HCT116 (cell line): ENCODE measurements at regions not wholly inside any gene's neighbourhood (a gene's known extent, or its start where the extent isn't known, plus 50 kb on each side); places are given as distances from the start of the nearest gene placed in this dataset.

Experiments
- ATAC-seq: fragments of 200-7000 bp; cut with Tn5 transposase; 2 replicates; pipeline ENCODE4 v1.9.1; 2020; ENCODE audit warnings: mild to moderate bottlenecking, moderate library complexity
- BruUV-seq: library from RNA; stranded (reverse); fragments of 400-500 nt; replicated peaks from 2 replicates; lab custom pipeline; 2021; lab: Mats Ljungman, UMichigan
- CTCF ChIA-PET: fragments of 300-600 bp; sonication (Branson Sonifier 250); formaldehyde crosslinking; loops from one replicate; lab custom pipeline; 2021; ENCODE audit warnings: antibody characterized with exemption; lab: Charles Lee
- POLR2A ChIA-PET: fragments of 300-600, 350-600 bp; sonication (Branson Sonifier 250); formaldehyde crosslinking; loops from one replicate; lab custom pipeline; 2021; ENCODE audit warnings: antibody characterized with exemption; lab: Charles Lee
- RAD21 ChIA-PET, 2 experiments: fragments of 300-600 bp; sonication (Branson Sonifier 250); formaldehyde crosslinking; loops; one replicate each; lab custom pipeline; 2023; ENCODE audit warnings: low total read pairs in 2 of 2; ENCODE audit not compliant: uncharacterized antibody in 2 of 2, unreplicated experiment in 2 of 2, low non-redundant PET in 1 of 2; lab: Charles Lee
- DNase-seq: peaks from one replicate; pipeline ENCODE4 v3.0.0-alpha.2; 2010; ENCODE audit warnings: low read depth, low spot score
- H2AFZ ChIP-seq: fragments of 200-600 bp; shearing (Covaris generic), sonication (generic); 2 replicates; pipeline ENCODE4 v1.6.1; 2017; ENCODE audit warnings: low read depth, mixed run types, mixed read lengths, antibody characterized with exemption, low read length; ENCODE audit not compliant: poor library complexity, severe bottlenecking
- H3K27ac ChIP-seq: 2 replicates; pipeline ENCODE4 v1.5.1; 2012; ENCODE audit warnings: low read depth, low read length
- H3K27me3 ChIP-seq: fragments of 200-600 bp; sonication (generic); 2 replicates; pipeline ENCODE4 v1.6.1; 2016; ENCODE audit warnings: mixed run types, low read length, mixed read lengths; ENCODE audit not compliant: insufficient read depth
- H3K36me3 ChIP-seq, 2 experiments: fragments of 200-500 bp in 1 of 2; fragments of 200-600 bp in 1 of 2; sonication (Bioruptor generic) in 1 of 2; sonication (generic) in 1 of 2; 2 replicates each; pipeline versions ENCODE4 v1.5.1 to v1.6.1; 2014 to 2016; ENCODE audit warnings: low read length in 2 of 2, inconsistent platforms in 1 of 2, mixed read lengths in 1 of 2, mixed run types in 1 of 2; ENCODE audit not compliant: insufficient read depth in 2 of 2, control insufficient read depth in 1 of 2
- H3K4me1 ChIP-seq, 2 experiments: fragments of 200-600 bp in 1 of 2; sonication (generic) in 1 of 2; 2 replicates each; pipeline versions ENCODE4 v1.5.1 to v1.6.1; 2012 to 2017; ENCODE audit warnings: low read length in 2 of 2, inconsistent platforms in 1 of 2, mild to moderate bottlenecking in 1 of 2, mixed read lengths in 1 of 2, mixed run types in 1 of 2, moderate library complexity in 1 of 2; ENCODE audit not compliant: insufficient read depth in 2 of 2, control insufficient read depth in 1 of 2
- H3K4me2 ChIP-seq: fragments of 200-600 bp; sonication (generic); 2 replicates; pipeline ENCODE4 v1.6.1; 2017; ENCODE audit warnings: mixed run types, low read length, mixed read lengths
- H3K4me3 ChIP-seq, 2 experiments: fragments of 200-600 bp in 1 of 2; sonication (generic) in 1 of 2; replicated peaks in 1 of 2; 2 replicates each; pipeline ENCODE4 v1.5.1; 2011 to 2016; ENCODE audit warnings: low read length in 2 of 2, control low read depth in 1 of 2, low read depth in 1 of 2, mild to moderate bottlenecking in 1 of 2, mixed read lengths in 1 of 2, mixed run types in 1 of 2
- H3K79me2 ChIP-seq: fragments of 200-600 bp; sonication (generic); 2 replicates; pipeline ENCODE4 v1.6.1; 2017; ENCODE audit warnings: mild to moderate bottlenecking, mixed run types, low read length, moderate library complexity, mixed read lengths; ENCODE audit not compliant: insufficient read depth
- H3K9ac ChIP-seq: fragments of 200-600 bp; sonication (generic); 2 replicates; pipeline ENCODE4 v1.6.1; 2016; ENCODE audit warnings: low read length, mixed read lengths
- H3K9me2 ChIP-seq: fragments of 200-600 bp; sonication (generic), shearing (Covaris generic); 2 replicates; pipeline ENCODE4 v1.6.1; 2017; ENCODE audit warnings: mixed run types, mild to moderate bottlenecking, moderate library complexity; ENCODE audit not compliant: insufficient read depth
- H3K9me3 ChIP-seq, 2 experiments: fragments of 200-500 bp in 1 of 2; fragments of 200-600 bp in 1 of 2; sonication (Bioruptor generic) in 1 of 2; sonication (generic) in 1 of 2; 2 replicates each; pipeline ENCODE4 v1.6.1; 2014 to 2017; ENCODE audit warnings: low read length in 2 of 2, mixed read lengths in 2 of 2, inconsistent platforms in 1 of 2, low read depth in 1 of 2, mild to moderate bottlenecking in 1 of 2, mixed run types in 1 of 2, moderate library complexity in 1 of 2; ENCODE audit not compliant: control insufficient read depth in 1 of 2, insufficient read depth in 1 of 2
- H4K20me1 ChIP-seq: fragments of 200-600 bp; sonication (generic), shearing (Covaris generic); 2 replicates; pipeline ENCODE4 v1.6.1; 2017; ENCODE audit warnings: mixed run types, mild to moderate bottlenecking, moderate library complexity; ENCODE audit not compliant: insufficient read depth
- ATF3 ChIP-seq: IDR thresholded peaks from 2 replicates; pipeline ENCODE4 v1.6.1; 2012
- CBX3 ChIP-seq: IDR thresholded peaks from 2 replicates; pipeline ENCODE4 v1.6.1; 2012; ENCODE audit warnings: low read depth
- CEBPB ChIP-seq: IDR thresholded peaks from 2 replicates; pipeline ENCODE4 v1.6.1; 2012; ENCODE audit warnings: low read depth
- EGR1 ChIP-seq: IDR thresholded peaks from 2 replicates; pipeline ENCODE4 v1.6.1; 2012; ENCODE audit warnings: low read depth
- ELF1 ChIP-seq: IDR thresholded peaks from 2 replicates; pipeline ENCODE4 v1.6.1; 2012; ENCODE audit warnings: low read depth, borderline replicate concordance
- EZH2 ChIP-seq: fragments of 200-600 bp; sonication (generic); IDR thresholded peaks from 2 replicates; pipeline ENCODE4 v1.6.1; 2017; ENCODE audit warnings: antibody characterized with exemption, mixed run types
- FOSL1 ChIP-seq: IDR thresholded peaks from 2 replicates; pipeline ENCODE4 v1.6.1; 2012; ENCODE audit warnings: low read depth
- POLR2A ChIP-seq: IDR thresholded peaks from 2 replicates; pipeline ENCODE4 v1.7.0; 2011; ENCODE audit warnings: borderline replicate concordance; ENCODE audit not compliant: insufficient read depth, insufficient read length; ENCODE audit errors: extremely low read depth
- RAD21 ChIP-seq: IDR thresholded peaks from 2 replicates; pipeline ENCODE4 v1.6.1; 2012; ENCODE audit warnings: low read depth, mild to moderate bottlenecking
- SP1 ChIP-seq: IDR thresholded peaks from 2 replicates; pipeline ENCODE4 v1.6.1; 2012; ENCODE audit warnings: low read depth
- SRF ChIP-seq: IDR thresholded peaks from 2 replicates; pipeline ENCODE4 v1.6.1; 2012; ENCODE audit warnings: low read depth
- TCF7L2 ChIP-seq: IDR thresholded peaks from 2 replicates; pipeline ENCODE4 v1.7.0; 2011; ENCODE audit warnings: borderline replicate concordance, inconsistent platforms; ENCODE audit not compliant: insufficient read depth, insufficient read length; ENCODE audit errors: extremely low read depth
- YY1 ChIP-seq: IDR thresholded peaks from 2 replicates; pipeline ENCODE4 v1.6.1; 2011; ENCODE audit warnings: low read length, low read depth, moderate library complexity, mild to moderate bottlenecking; ENCODE audit not compliant: insufficient replicate concordance; ENCODE audit errors: extremely low read depth
- ZBTB33 ChIP-seq: IDR thresholded peaks from 2 replicates; pipeline ENCODE4 v1.6.1; 2011; ENCODE audit warnings: mild to moderate bottlenecking, low read length, moderate library complexity; ENCODE audit not compliant: insufficient replicate concordance; ENCODE audit errors: extremely low read depth
- intact Hi-C: fragments of 100-400 bp; cut with micrococcal nuclease; formaldehyde crosslinking; loops from 2 replicates; pipeline ENCODE4 v1.10.0; 2022
- TF ChIP-seq, protein P1 (sequence below): IDR thresholded peaks from 2 replicates; pipeline ENCODE4 v1.6.1; 2012; ENCODE audit warnings: low read depth

DNA sequence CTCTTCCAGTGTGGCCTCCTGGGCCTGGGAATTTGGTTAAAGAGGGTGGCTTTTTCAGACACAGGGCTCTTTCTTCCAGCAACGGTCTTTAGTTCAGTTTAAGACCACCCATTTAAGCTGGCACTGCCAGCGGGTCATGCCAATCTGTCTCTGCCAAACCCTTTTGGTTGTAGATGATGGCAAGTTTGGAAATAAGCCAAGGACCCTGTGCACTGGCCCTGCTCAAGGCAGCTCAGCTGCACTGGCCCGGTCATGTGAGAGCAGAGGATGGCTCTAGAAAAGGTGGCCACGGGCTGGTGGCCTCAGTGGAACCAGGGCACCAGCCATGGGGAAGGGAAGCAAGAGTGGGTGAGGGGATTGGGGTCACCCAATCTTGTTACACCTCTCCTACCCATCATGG, 294.1 kb downstream of the GLRX3 start:
- no peaks in the 10 kb centered on the region for H3K4me1 ChIP-seq
- ChIA-PET RAD21 (no interaction called here), CTCF (no interaction called here), POLR2A (no interaction called here)
- TF ChIP-seq ATF3 (no peak), EGR1 (no peak), ZBTB33 (no peak), EZH2 (no peak), SP1 (no peak), POLR2A (no peak), ELF1 (no peak)
- H3K9ac ChIP-seq = no peak overlapping the region
- no peaks in the 10 kb centered on the region for H3K9me3 ChIP-seq
- DNase-seq = no peak
- no peak overlapping the region for H3K4me3 ChIP-seq
- H3K9me2 ChIP-seq = no peaks in the 10 kb centered on the region
- no peaks in the 10 kb centered on the region for H3K36me3 ChIP-seq
- no peak overlapping the region for H3K27ac ChIP-seq
- no peaks in the 10 kb centered on the region for H3K79me2 ChIP-seq
- no peak overlapping the region for H3K4me2 ChIP-seq
- no peak for ATAC-seq
- H4K20me1 ChIP-seq = no peaks in the 10 kb centered on the region
- H2AFZ ChIP-seq = no peak overlapping the region
- H3K27me3 ChIP-seq = no peaks in the 10 kb centered on the region
- no TSS peak for BruUV-seq
- intact Hi-C loops = no loop called here

- Histone ChIP-seq H3K4me2 (no peak overlapping the region), H4K20me1 (no peaks in the 10 kb centered on the region), H3K9me3 (no peaks in the 10 kb centered on the region), H3K79me2 (no peaks in the 10 kb centered on the region), H3K9ac (no peak overlapping the region), H3K36me3 (no peaks in the 10 kb centered on the region), H3K4me1 (no peaks in the 10 kb centered on the region), H3K27me3 (no peaks in the 10 kb centered on the region), H3K27ac (no peak overlapping the region), H2AFZ (no peak overlapping the region), H3K9me2 (no peaks in the 10 kb centered on the region), H3K4me3 (no peak overlapping the region)
- ChIA-PET RAD21 (no interaction called here), POLR2A (no interaction called here), CTCF (no interaction called here)
- DNase-seq (no peak), ATAC-seq (no peak)
- BruUV-seq = no TSS peak
- intact Hi-C loops = no loop called here
- TF ChIP-seq EZH2 (no peak), CBX3 (no peak), TCF7L2 (no peak), ELF1 (no peak), CEBPB (no peak), YY1 (no peak), FOSL1 (no peak), RAD21 (no peak), SP1 (no peak), SRF (no peak)
- TF ChIP-seq, protein P1, sequence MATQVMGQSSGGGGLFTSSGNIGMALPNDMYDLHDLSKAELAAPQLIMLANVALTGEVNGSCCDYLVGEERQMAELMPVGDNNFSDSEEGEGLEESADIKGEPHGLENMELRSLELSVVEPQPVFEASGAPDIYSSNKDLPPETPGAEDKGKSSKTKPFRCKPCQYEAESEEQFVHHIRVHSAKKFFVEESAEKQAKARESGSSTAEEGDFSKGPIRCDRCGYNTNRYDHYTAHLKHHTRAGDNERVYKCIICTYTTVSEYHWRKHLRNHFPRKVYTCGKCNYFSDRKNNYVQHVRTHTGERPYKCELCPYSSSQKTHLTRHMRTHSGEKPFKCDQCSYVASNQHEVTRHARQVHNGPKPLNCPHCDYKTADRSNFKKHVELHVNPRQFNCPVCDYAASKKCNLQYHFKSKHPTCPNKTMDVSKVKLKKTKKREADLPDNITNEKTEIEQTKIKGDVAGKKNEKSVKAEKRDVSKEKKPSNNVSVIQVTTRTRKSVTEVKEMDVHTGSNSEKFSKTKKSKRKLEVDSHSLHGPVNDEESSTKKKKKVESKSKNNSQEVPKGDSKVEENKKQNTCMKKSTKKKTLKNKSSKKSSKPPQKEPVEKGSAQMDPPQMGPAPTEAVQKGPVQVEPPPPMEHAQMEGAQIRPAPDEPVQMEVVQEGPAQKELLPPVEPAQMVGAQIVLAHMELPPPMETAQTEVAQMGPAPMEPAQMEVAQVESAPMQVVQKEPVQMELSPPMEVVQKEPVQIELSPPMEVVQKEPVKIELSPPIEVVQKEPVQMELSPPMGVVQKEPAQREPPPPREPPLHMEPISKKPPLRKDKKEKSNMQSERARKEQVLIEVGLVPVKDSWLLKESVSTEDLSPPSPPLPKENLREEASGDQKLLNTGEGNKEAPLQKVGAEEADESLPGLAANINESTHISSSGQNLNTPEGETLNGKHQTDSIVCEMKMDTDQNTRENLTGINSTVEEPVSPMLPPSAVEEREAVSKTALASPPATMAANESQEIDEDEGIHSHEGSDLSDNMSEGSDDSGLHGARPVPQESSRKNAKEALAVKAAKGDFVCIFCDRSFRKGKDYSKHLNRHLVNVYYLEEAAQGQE = no peak
These were observed 294.9 kb downstream of the GLRX3 start for GRCh38 chr10:130430852-130431704.
